GM18520 (cell line): ENCODE measurements at regions not wholly inside any gene's neighbourhood (a gene's known extent, or its start where the extent isn't known, plus 50 kb on each side); places are given as distances from the start of the nearest gene placed in this dataset.

Experiments
- ATAC-seq: cut with Tn5 transposase; IDR thresholded peaks from one replicate; pipeline ENCODE4 v1.9.1; 2021; ENCODE audit not compliant: unreplicated experiment

- ATAC-seq: peak; percentile 51
These were observed 133.0 kb downstream of the ZDHHC21 start for GRCh38 chr9:14560194-14560593.

GRCh38 chr9:14554886-14555285 is 138.3 kb downstream of the ZDHHC21 start:
- ATAC-seq: no peak

- ATAC-seq: no peak
These were observed 145.8 kb downstream of the ZDHHC21 start for GRCh38 chr9:14547245-14548060.

- no peak for ATAC-seq
These were observed 146.5 kb downstream of the ZDHHC21 start for GRCh38 chr9:14546693-14547092.

GRCh38 chr9:14542071-14542470 is 151.2 kb downstream of the ZDHHC21 start:
- no peak for ATAC-seq

GRCh38 chr9:14538526-14538925 is 154.7 kb downstream of the ZDHHC21 start:
- ATAC-seq: no peak

GRCh38 chr9:14535161-14535955 is 157.9 kb downstream of the ZDHHC21 start:
- ATAC-seq: no peak

GRCh38 chr9:14533867-14534640 is 159.2 kb downstream of the ZDHHC21 start:
- no peak for ATAC-seq

GRCh38 chr9:14532456-14533115 is 160.6 kb downstream of the ZDHHC21 start:
- ATAC-seq: no peak

GRCh38 chr9:14531341-14532269 is 161.6 kb downstream of the ZDHHC21 start:
- no peak for ATAC-seq

GRCh38 chr9:14530841-14531240 is 162.4 kb downstream of the ZDHHC21 start:
- no peak for ATAC-seq

GRCh38 chr9:14530366-14530765 is 162.9 kb downstream of the ZDHHC21 start:
- no peak for ATAC-seq

GRCh38 chr9:14529629-14530028 is 163.6 kb downstream of the ZDHHC21 start:
- ATAC-seq: no peak

- ATAC-seq: no peak
These were observed 164.2 kb downstream of the ZDHHC21 start for GRCh38 chr9:14529054-14529453.

- ATAC-seq: no peak
These were observed 166.7 kb downstream of the ZDHHC21 start for GRCh38 chr9:14526504-14526903.

GRCh38 chr9:14525856-14526255 is 167.4 kb downstream of the ZDHHC21 start:
- ATAC-seq: no peak

- no peak for ATAC-seq
These were observed 168.2 kb downstream of the ZDHHC21 start for GRCh38 chr9:14524873-14525515.

- ATAC-seq: no peak
These were observed 169.7 kb downstream of the ZDHHC21 start for GRCh38 chr9:14523545-14523944.

- ATAC-seq: no peak
These were observed 170.4 kb downstream of the ZDHHC21 start for GRCh38 chr9:14522627-14523379.
